Activated T-helper 2 cell treated with anti-CD3 and anti-CD28 coated beads, Interferon-gamma antibody, Interleukin-2, Interleukin-4, amounts not matched to agents 10 μg/mL and 5 μg/mL and 100 μg/mL, durations not matched to agents 14 hours and 24 hours and 36 hours (primary cell): ENCODE measurements at regions not wholly inside any gene's neighbourhood (a gene's known extent, or its start where the extent isn't known, plus 50 kb on each side); places are given as distances from the start of the nearest gene placed in this dataset.

Experiments
- DNase-seq: peaks from one replicate; pipeline ENCODE4 v3.0.0; 2021; ENCODE audit warnings: low spot score
- H3K27ac Mint-ChIP-seq: one replicate; pipeline ENCODE4 v1.8.0; 2021; ENCODE audit warnings: mixed read lengths
- H3K27me3 Mint-ChIP-seq: one replicate; pipeline ENCODE4 v1.8.0; 2021; ENCODE audit warnings: low read depth, mixed read lengths
- H3K36me3 Mint-ChIP-seq: one replicate; pipeline ENCODE4 v1.8.0; 2021; ENCODE audit warnings: low read depth, mixed read lengths
- H3K4me1 Mint-ChIP-seq: one replicate; pipeline ENCODE4 v1.8.0; 2021; ENCODE audit warnings: low read depth, mixed read lengths
- H3K4me3 Mint-ChIP-seq: one replicate; pipeline ENCODE4 v1.8.0; 2021; ENCODE audit warnings: low read depth, mild to moderate bottlenecking, moderate library complexity, mixed read lengths
- H3K9me3 Mint-ChIP-seq: one replicate; pipeline ENCODE4 v1.8.0; 2021; ENCODE audit warnings: mixed read lengths
- intact Hi-C: fragments of 100-400 bp; cut with micrococcal nuclease; formaldehyde crosslinking; loops from one replicate; pipeline ENCODE4 v1.15.1; 2023

- H3K27me3 Mint-ChIP-seq: no peaks in the 10 kb centered on the region
- H3K27ac Mint-ChIP-seq: no peak overlapping the region
- no peak for DNase-seq
- H3K36me3 Mint-ChIP-seq: no peaks in the 10 kb centered on the region
- H3K4me3 Mint-ChIP-seq: no peak overlapping the region
- no peaks in the 10 kb centered on the region for H3K9me3 Mint-ChIP-seq
- intact Hi-C loops: no loop called here
- H3K4me1 Mint-ChIP-seq: no peaks in the 10 kb centered on the region
These were observed 82.4 kb upstream of the MBIP start for GRCh38 chr14:36402867-36403266.

GRCh38 chr14:36398463-36399291, 78.2 kb upstream of the MBIP start:
- Mint-ChIP-seq H3K9me3 (no peaks in the 10 kb centered on the region), H3K36me3 (no peaks in the 10 kb centered on the region), H3K27me3 (no peaks in the 10 kb centered on the region), H3K4me3 (no peak overlapping the region), H3K27ac (no peak overlapping the region), H3K4me1 (no peaks in the 10 kb centered on the region)
- intact Hi-C loops: no loop called here
- no peak for DNase-seq

GRCh38 chr14:36397357-36397756, 76.9 kb upstream of the MBIP start:
- Mint-ChIP-seq H3K27ac (no peak overlapping the region), H3K4me1 (no peaks in the 10 kb centered on the region), H3K9me3 (no peaks in the 10 kb centered on the region), H3K27me3 (no peaks in the 10 kb centered on the region), H3K4me3 (no peak overlapping the region), H3K36me3 (no peaks in the 10 kb centered on the region)
- no peak for DNase-seq
- intact Hi-C loops: no loop called here

- Mint-ChIP-seq H3K9me3 (no peaks in the 10 kb centered on the region), H3K4me1 (no peaks in the 10 kb centered on the region), H3K27me3 (no peaks in the 10 kb centered on the region), H3K4me3 (no peak overlapping the region), H3K36me3 (no peaks in the 10 kb centered on the region), H3K27ac (no peak overlapping the region)
- no peak for DNase-seq
- intact Hi-C loops: no loop called here
These were observed 76.4 kb upstream of the MBIP start for GRCh38 chr14:36396798-36397197.

- intact Hi-C loops: no loop called here
- Mint-ChIP-seq H3K36me3 (no peaks in the 10 kb centered on the region), H3K9me3 (no peaks in the 10 kb centered on the region)
These were observed 74.2 kb upstream of the MBIP start for GRCh38 chr14:36394593-36394992.

GRCh38 chr14:36390718-36391117, 70.3 kb upstream of the MBIP start:
- no peaks in the 10 kb centered on the region for H3K4me1 Mint-ChIP-seq

More at GRCh38 chr14:36394593-36394992, 74.2 kb upstream of the MBIP start:
- Mint-ChIP-seq H3K4me1 (no peaks in the 10 kb centered on the region), H3K27ac (no peak overlapping the region), H3K27me3 (peaks cover 2% of the 10 kb centered on the region), H3K4me3 (no peak overlapping the region)
- DNase-seq: no peak

GRCh38 chr14:36383767-36384431, 63.5 kb upstream of the MBIP start:
- H3K9me3 Mint-ChIP-seq: no peaks in the 10 kb centered on the region
- peaks cover 3% of the 10 kb centered on the region for H3K27me3 Mint-ChIP-seq
- DNase-seq: no peak
- H3K27ac Mint-ChIP-seq: no peak overlapping the region
- no peak overlapping the region for H3K4me3 Mint-ChIP-seq
- no peaks in the 10 kb centered on the region for H3K36me3 Mint-ChIP-seq
- no peaks in the 10 kb centered on the region for H3K4me1 Mint-ChIP-seq
- intact Hi-C loops: no loop called here

More at GRCh38 chr14:36390718-36391117, 70.3 kb upstream of the MBIP start:
- Mint-ChIP-seq H3K36me3 (no peaks in the 10 kb centered on the region), H3K9me3 (no peaks in the 10 kb centered on the region), H3K27ac (no peak overlapping the region), H3K4me3 (no peak overlapping the region), H3K27me3 (peaks cover 2% of the 10 kb centered on the region)
- intact Hi-C loops: no loop called here
- DNase-seq: no peak

- H3K4me1 Mint-ChIP-seq: no peaks in the 10 kb centered on the region
- H3K27ac Mint-ChIP-seq: no peak overlapping the region
- H3K4me3 Mint-ChIP-seq: no peak overlapping the region
- H3K36me3 Mint-ChIP-seq: no peaks in the 10 kb centered on the region
- peak; percentile 51 for DNase-seq
- intact Hi-C loops: loop anchor here (1.0 to 10.0 kb wide), 4 partner anchors 57 to 491 kb away; no protein-coding TSS in a partner anchor
- H3K27me3 Mint-ChIP-seq: no peaks in the 10 kb centered on the region
- H3K9me3 Mint-ChIP-seq: no peaks in the 10 kb centered on the region
These were observed 53.7 kb upstream of the MBIP start for GRCh38 chr14:36373982-36374673.
